Suprapubic skin (tissue), 4 donors: ENCODE measurements at regions not wholly inside any gene's neighbourhood (a gene's known extent, or its start where the extent isn't known, plus 50 kb on each side); places are given as distances from the start of the nearest gene placed in this dataset.

Experiments
- DNase-seq, 2 donors: peaks; one replicate each; pipeline ENCODE4 v3.0.0-alpha.2; 2019; ENCODE audit warnings: low spot score in 2 of 2
- H3K27ac ChIP-seq: fragments of 200-600 bp; sonication (generic); one replicate; pipeline ENCODE4 v1.5.1; 2019
- H3K27me3 ChIP-seq: fragments of 200-600 bp; sonication (generic); one replicate; pipeline ENCODE4 v1.5.1; 2019
- H3K36me3 ChIP-seq: fragments of 200-600 bp; sonication (generic); one replicate; pipeline ENCODE4 v1.5.1; 2019
- H3K4me1 ChIP-seq: fragments of 200-600 bp; sonication (generic); one replicate; pipeline ENCODE4 v1.5.1; 2019
- H3K4me3 ChIP-seq: fragments of 200-600 bp; sonication (generic); one replicate; pipeline ENCODE4 v1.5.1; 2019; ENCODE audit warnings: mild to moderate bottlenecking
- H3K9me3 ChIP-seq: fragments of 200-600 bp; sonication (generic); one replicate; pipeline ENCODE4 v1.5.1; 2019
- EP300 ChIP-seq: sonication (generic); formaldehyde crosslinking; IDR thresholded peaks from one replicate; pipeline ENCODE4 v1.6.1; 2017; ENCODE audit warnings: antibody characterized with exemption
- POLR2A ChIP-seq, 2 donors: fragments of 450-650 bp; IDR thresholded peaks; one replicate each; pipeline ENCODE4 v1.6.1; 2017; ENCODE audit warnings: antibody characterized with exemption in 2 of 2, mild to moderate bottlenecking in 2 of 2, moderate library complexity in 2 of 2
- POLR2AphosphoS5 ChIP-seq, 3 donors: sonication (generic); formaldehyde crosslinking; IDR thresholded peaks; one replicate each; pipeline ENCODE4 v1.6.1; 2017; ENCODE audit warnings: antibody characterized with exemption in 3 of 3
- WGBS: methylation state at CpG from one replicate; pipeline ENCODE4 v1.1.5; 2018; 5-methylcytosine and 5-hydroxymethylcytosine counted together
- TF ChIP-seq, protein P1 (sequence below), 2 donors: fragments of 200-600 bp in 1 of 2; fragments of 450-650 bp in 1 of 2; sonication (generic) in 1 of 2; IDR thresholded peaks; one replicate each; pipeline ENCODE4 v1.5.1; 2016 to 2019; ENCODE audit warnings: antibody characterized with exemption in 2 of 2, mild to moderate bottlenecking in 1 of 2, moderate library complexity in 1 of 2

DNA sequence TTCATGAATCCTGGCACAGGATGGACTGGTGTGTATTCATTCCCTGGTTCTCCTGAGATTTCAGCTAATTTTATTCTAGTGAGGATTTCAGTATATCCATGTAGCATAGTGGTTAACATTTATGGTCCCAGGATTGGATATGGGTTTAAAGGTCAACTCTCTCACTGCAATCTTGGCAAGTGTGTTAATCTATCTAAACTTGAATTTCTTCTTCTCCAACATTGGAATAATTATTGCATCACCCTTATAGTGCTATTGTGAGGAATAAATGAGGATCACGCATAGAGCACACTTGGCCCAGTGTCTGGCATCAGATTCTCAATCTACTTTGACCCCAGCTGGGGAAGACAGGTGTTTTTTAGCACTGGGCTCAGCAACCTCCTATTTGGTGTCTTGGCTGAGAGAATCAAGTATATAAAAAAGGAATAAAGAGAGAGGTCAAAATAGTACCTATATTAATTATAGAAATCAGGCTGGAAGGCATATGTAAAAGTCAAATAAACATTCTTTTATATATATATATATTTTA lies 531.2 kb upstream of the ATP2B1 start:
- 42% methylated on average over 1 of the region's 1 CpG for WGBS

DNA sequence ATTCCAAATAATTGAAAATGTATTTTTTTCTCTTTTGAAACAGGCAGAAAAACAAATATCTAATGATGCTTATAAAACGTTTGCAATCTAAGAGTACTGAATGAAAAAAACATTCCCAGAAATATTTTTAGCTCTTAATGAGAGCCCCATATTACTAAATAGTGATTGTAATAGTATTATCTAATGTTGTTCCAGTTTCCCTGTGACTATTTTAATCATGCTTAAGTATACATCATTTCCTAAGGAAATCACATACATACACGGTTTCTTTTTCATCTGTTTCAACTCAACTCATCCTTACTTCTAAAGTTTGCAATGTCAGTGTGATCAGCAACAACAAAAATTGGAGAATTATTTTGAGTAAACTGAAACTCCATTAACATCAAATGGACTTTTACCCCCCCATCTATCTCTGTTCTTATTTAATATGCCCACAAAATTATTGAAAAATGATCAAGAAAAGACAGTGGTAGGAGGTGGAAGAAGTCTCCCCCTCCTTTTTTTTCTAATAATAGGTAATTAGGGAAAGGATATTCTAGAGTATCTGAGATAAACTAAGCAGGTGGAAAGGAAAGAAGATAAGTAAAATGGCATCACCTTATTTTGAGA lies 530.1 kb upstream of the ATP2B1 start:
- H3K27ac ChIP-seq, result no peak overlapping the region
- no peaks in the 10 kb centered on the region for H3K27me3 ChIP-seq
- H3K4me3 ChIP-seq, result no peak overlapping the region
- TF ChIP-seq POLR2AphosphoS5 (IDR thresholded peaks at IDR 0.05), result no peak
- TF ChIP-seq EP300, result no peak
- no peak for TF ChIP-seq POLR2A (IDR thresholded peaks at IDR 0.05)
- TF ChIP-seq, protein P1, sequence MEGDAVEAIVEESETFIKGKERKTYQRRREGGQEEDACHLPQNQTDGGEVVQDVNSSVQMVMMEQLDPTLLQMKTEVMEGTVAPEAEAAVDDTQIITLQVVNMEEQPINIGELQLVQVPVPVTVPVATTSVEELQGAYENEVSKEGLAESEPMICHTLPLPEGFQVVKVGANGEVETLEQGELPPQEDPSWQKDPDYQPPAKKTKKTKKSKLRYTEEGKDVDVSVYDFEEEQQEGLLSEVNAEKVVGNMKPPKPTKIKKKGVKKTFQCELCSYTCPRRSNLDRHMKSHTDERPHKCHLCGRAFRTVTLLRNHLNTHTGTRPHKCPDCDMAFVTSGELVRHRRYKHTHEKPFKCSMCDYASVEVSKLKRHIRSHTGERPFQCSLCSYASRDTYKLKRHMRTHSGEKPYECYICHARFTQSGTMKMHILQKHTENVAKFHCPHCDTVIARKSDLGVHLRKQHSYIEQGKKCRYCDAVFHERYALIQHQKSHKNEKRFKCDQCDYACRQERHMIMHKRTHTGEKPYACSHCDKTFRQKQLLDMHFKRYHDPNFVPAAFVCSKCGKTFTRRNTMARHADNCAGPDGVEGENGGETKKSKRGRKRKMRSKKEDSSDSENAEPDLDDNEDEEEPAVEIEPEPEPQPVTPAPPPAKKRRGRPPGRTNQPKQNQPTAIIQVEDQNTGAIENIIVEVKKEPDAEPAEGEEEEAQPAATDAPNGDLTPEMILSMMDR (IDR thresholded peaks at IDR 0.05), result no peak
- DNase-seq, result no peak
- no peaks in the 10 kb centered on the region for H3K36me3 ChIP-seq
- 40% methylated on average over 2 of the region's 2 CpGs for WGBS
- H3K9me3 ChIP-seq, result no peaks in the 10 kb centered on the region
- peaks cover 12% of the 10 kb centered on the region for H3K4me1 ChIP-seq

More for the DNA sequence above, 531.2 kb upstream of the ATP2B1 start:
- H3K9me3 ChIP-seq, result no peaks in the 10 kb centered on the region
- no peak overlapping the region for H3K27ac ChIP-seq
- H3K27me3 ChIP-seq, result no peaks in the 10 kb centered on the region
- no peak overlapping the region for H3K4me3 ChIP-seq
- no peaks in the 10 kb centered on the region for H3K36me3 ChIP-seq
- TF ChIP-seq EP300, result no peak
- H3K4me1 ChIP-seq, result peaks cover 22% of the 10 kb centered on the region
- no peak for DNase-seq

DNA sequence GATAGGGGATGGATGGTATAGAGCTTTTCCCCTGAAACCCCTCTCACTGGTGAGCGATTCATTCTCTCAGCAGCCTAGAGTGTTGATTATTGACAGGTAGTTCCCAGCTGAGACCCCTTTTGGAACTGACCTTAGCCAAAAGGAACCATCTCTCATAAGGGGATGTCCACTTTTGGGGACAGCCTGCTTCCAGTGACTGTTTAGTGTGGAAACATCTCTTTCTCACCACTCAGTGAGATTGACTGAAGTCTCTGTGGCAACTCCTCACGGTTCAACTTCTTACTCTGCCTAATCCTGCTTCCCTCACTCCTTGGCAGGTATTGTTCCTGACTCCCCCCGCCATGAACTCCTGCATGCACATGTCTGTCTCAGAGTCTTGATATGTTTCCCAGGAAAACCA lies 529.2 kb upstream of the ATP2B1 start:
- no peak overlapping the region for H3K4me3 ChIP-seq
- peaks cover 5% of the 10 kb centered on the region for H3K4me1 ChIP-seq
- H3K27me3 ChIP-seq, result no peaks in the 10 kb centered on the region
- TF ChIP-seq, protein P1 (IDR thresholded peaks at IDR 0.05), result no peak
- TF ChIP-seq POLR2A (IDR thresholded peaks at IDR 0.05) (no peak), POLR2AphosphoS5 (IDR thresholded peaks at IDR 0.05) (no peak), EP300 (no peak)
- no peak overlapping the region for H3K27ac ChIP-seq
- 79% methylated on average over 3 of the region's 3 CpGs for WGBS
- H3K36me3 ChIP-seq, result no peaks in the 10 kb centered on the region
- no peaks in the 10 kb centered on the region for H3K9me3 ChIP-seq
- DNase-seq, result no peak

DNA sequence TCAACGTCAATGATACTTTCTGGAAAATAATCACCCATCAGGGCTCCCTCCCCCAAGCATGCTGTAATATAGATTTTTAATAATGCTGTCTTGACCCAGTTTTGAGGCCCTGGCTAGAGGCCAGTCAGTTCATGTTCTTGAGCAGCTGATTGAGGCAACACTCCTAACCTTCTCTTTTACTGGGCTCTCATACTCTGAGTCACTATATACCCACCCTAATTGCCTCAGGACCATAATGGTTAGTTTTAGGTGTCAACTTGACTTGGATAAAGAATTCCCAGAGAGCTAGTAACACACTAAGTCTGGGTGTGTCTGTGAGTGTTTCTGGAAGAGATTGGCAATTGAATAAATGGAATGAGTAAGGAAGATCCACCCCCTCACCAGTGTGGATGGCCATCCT lies 527.0 kb upstream of the ATP2B1 start:
- TF ChIP-seq EP300, result no peak
- TF ChIP-seq, protein P1 (IDR thresholded peaks at IDR 0.05), result no peak
- no peak for TF ChIP-seq POLR2A (IDR thresholded peaks at IDR 0.05)
- TF ChIP-seq POLR2AphosphoS5 (IDR thresholded peaks at IDR 0.05), result no peak
- Histone ChIP-seq H3K9me3 (no peaks in the 10 kb centered on the region), H3K27me3 (no peaks in the 10 kb centered on the region), H3K4me1 (peaks cover 5% of the 10 kb centered on the region), H3K36me3 (no peaks in the 10 kb centered on the region), H3K27ac (peak overlapping the region; percentile 22), H3K4me3 (no peak overlapping the region)
- WGBS, result 36% methylated on average over 1 of the region's 1 CpG
- peak in 1 of 2 donors; percentile 64 for DNase-seq

DNA sequence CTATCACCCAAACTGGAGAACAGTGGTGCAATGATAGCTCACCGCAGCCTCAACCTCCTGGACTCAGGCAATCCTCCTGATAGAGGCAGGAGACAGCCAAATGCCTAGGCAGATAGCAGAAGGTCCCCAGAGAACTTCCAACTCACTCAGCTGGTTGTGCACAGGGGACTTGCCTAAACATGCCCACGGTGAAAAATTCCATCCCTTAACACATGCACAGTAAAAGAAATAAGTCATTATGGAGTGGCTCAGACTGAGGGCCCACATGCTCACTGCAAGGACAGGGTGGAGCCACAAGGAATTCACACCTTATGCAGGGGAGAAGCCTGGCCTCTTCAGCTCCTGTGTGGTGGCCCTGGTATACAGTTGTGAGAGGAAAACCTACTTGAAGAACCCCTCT lies 525.8 kb upstream of the ATP2B1 start:
- peaks cover 5% of the 10 kb centered on the region for H3K4me1 ChIP-seq
- 79% methylated on average over 2 of the region's 2 CpGs for WGBS

DNA sequence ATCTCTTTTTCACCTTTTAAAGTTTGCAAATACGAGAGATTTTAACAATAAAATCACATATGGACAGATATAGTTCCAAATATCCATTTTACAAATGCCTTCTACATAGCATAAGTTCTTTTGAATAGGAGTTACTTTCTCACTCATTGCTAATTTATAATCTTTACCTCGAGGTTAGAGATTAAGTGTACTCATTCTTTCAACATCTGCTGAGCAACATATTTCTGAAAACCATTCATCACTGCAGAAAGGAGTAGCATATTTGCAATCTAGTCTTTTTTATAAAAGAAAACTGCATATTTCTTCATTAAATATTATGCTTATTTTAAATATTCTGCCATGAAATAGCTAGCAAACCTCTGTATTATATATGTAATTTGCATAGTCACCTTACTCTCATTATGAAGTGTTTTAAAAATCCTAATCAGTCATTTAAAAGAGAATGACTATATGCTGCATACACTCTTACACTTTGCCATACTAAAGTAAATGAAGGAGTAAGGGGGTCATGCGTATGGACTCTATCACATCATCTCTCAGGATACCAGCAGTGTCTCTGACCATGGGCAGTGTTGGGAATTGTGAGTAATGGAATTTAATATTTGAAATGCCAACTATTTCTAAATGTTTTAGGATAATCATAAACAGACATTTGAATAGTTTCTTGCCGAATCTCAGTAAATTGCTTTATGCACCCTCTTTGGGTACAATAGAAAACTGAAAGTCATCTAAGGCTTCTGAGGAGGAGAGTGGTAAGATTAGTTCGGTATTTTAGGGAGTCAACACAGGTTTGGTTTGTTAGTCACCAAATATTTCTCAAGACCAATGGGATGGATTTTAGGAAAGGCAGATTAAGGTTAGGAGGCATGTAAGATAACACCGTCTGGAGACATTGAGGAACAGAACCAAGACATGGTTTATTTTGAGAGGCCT lies 524.8 kb upstream of the ATP2B1 start:
- 73% methylated on average over 6 of the region's 6 CpGs for WGBS
- TF ChIP-seq POLR2AphosphoS5 (IDR thresholded peaks at IDR 0.05), result no peak
- DNase-seq, result no peak
- Histone ChIP-seq H3K4me3 (no peak overlapping the region), H3K4me1 (peaks cover 5% of the 10 kb centered on the region), H3K27me3 (no peaks in the 10 kb centered on the region), H3K36me3 (no peaks in the 10 kb centered on the region), H3K9me3 (no peaks in the 10 kb centered on the region), H3K27ac (no peak overlapping the region)

More for the DNA sequence above, 525.8 kb upstream of the ATP2B1 start:
- no peak for TF ChIP-seq POLR2AphosphoS5 (IDR thresholded peaks at IDR 0.05)
- no peak for TF ChIP-seq EP300
- TF ChIP-seq POLR2A (IDR thresholded peaks at IDR 0.05), result no peak
- no peak for DNase-seq
- Histone ChIP-seq H3K9me3 (no peaks in the 10 kb centered on the region), H3K36me3 (no peaks in the 10 kb centered on the region), H3K4me3 (no peak overlapping the region), H3K27ac (no peak overlapping the region), H3K27me3 (no peaks in the 10 kb centered on the region)
